Endothelial cell of umbilical vein (primary cell): ENCODE measurements at regions not wholly inside any gene's neighbourhood (a gene's known extent, or its start where the extent isn't known, plus 50 kb on each side); places are given as distances from the start of the nearest gene placed in this dataset.

Source experiments
- BruUV-seq: library from RNA; stranded (reverse); fragments of 400-500 nt; replicated peaks from 2 replicates; lab custom pipeline; 2021; lab: Mats Ljungman, UMichigan
- CTCF ChIA-PET: fragments of 300-600, 350-600 bp; sonication (Branson Sonifier 250); formaldehyde crosslinking; loops from one replicate; lab custom pipeline; 2021; ENCODE audit warnings: antibody characterized with exemption, inconsistent platforms; lab: Charles Lee
- POLR2A ChIA-PET: fragments of 300-600, 350-600 bp; sonication (Branson Sonifier 250); formaldehyde crosslinking; loops from one replicate; lab custom pipeline; 2021; ENCODE audit warnings: antibody characterized with exemption, inconsistent platforms; lab: Charles Lee
- DNase-seq: peaks from one replicate; pipeline ENCODE4 v3.0.0-alpha.2; 2011; ENCODE audit warnings: low read depth, low spot score
- FAIRE-seq: peaks from 2 replicates; lab custom pipeline; 2011; peaks lifted over from hg19 to GRCh38; lab: Jason Lieb, UNC
- H2AFZ ChIP-seq: 2 replicates; pipeline ENCODE4 v1.6.0; 2012; ENCODE audit warnings: low read depth, low read length, control low read depth, inconsistent platforms
- H3K27ac ChIP-seq: 2 replicates; pipeline ENCODE4 v1.5.1; 2011; ENCODE audit warnings: low read depth, mild to moderate bottlenecking, control low read depth, low read length, moderate library complexity; ENCODE audit not compliant: insufficient read depth
- H3K27me3 ChIP-seq, 2 experiments: 2 replicates each; pipeline versions ENCODE4 v1.6.0 to v1.6.1; 2011; ENCODE audit warnings: low read length in 2 of 2, mixed read lengths in 1 of 2; ENCODE audit not compliant: control insufficient read depth in 2 of 2, insufficient read depth in 2 of 2
- H3K36me3 ChIP-seq, 2 experiments: 2 replicates in 1 of 2; 3 replicates in 1 of 2; pipeline ENCODE4 v1.5.1; 2011; ENCODE audit warnings: low read length in 2 of 2, mild to moderate bottlenecking in 1 of 2, moderate library complexity in 1 of 2; ENCODE audit not compliant: control insufficient read depth in 2 of 2, insufficient read depth in 2 of 2; ENCODE audit errors: extremely low read depth in 1 of 2
- H3K4me1 ChIP-seq: 3 replicates; pipeline ENCODE4 v1.5.1; 2011; ENCODE audit warnings: mild to moderate bottlenecking, low read length; ENCODE audit not compliant: control insufficient read depth, insufficient read depth; ENCODE audit errors: extremely low read depth
- H3K4me2 ChIP-seq: 2 replicates; pipeline ENCODE4 v1.6.1; 2011; ENCODE audit warnings: low read length, control low read depth, mixed read lengths; ENCODE audit not compliant: insufficient read depth
- H3K4me3 ChIP-seq, 3 experiments: fragments of 200-600 bp in 1 of 3; sonication (generic), shearing (Covaris generic) in 1 of 3; replicated peaks in 1 of 3; 2 replicates each; pipeline ENCODE4 v1.5.1; 2011 to 2016; ENCODE audit warnings: control low read depth in 3 of 3, low read length in 3 of 3, mild to moderate bottlenecking in 2 of 3, inconsistent platforms in 1 of 3, low read depth in 1 of 3, moderate library complexity in 1 of 3; ENCODE audit not compliant: insufficient read depth in 1 of 3
- H3K79me2 ChIP-seq: 2 replicates; pipeline ENCODE4 v1.6.0; 2012; ENCODE audit warnings: low read length, inconsistent platforms; ENCODE audit not compliant: control insufficient read depth, insufficient read depth
- H3K9ac ChIP-seq: replicated peaks from 2 replicates; pipeline ENCODE3; 2011; ENCODE audit warnings: low read length, control low read depth; ENCODE audit not compliant: insufficient read depth; ENCODE audit errors: extremely low read depth
- H3K9me1 ChIP-seq: replicated peaks from 3 replicates; pipeline ENCODE4 v1.6.0; 2011; ENCODE audit warnings: mild to moderate bottlenecking, low read length; ENCODE audit not compliant: control insufficient read depth, insufficient read depth; ENCODE audit errors: extremely low read depth
- H3K9me3 ChIP-seq: replicated peaks from 2 replicates; pipeline ENCODE4 v1.5.1; 2012; ENCODE audit warnings: low read length, inconsistent platforms; ENCODE audit not compliant: control insufficient read depth, insufficient read depth
- H4K20me1 ChIP-seq: replicated peaks from 2 replicates; pipeline ENCODE3; 2011; ENCODE audit warnings: mild to moderate bottlenecking, low read length; ENCODE audit not compliant: control insufficient read depth, insufficient read depth; ENCODE audit errors: extremely low read depth
- CTCF ChIP-seq, 2 donors: IDR thresholded peaks; 1 replicate in 1 of 2; 2 replicates in 1 of 2; pipeline ENCODE4 v1.5.1; 2011; ENCODE audit warnings: low read length in 2 of 2, mild to moderate bottlenecking in 2 of 2, moderate library complexity in 2 of 2, control low read depth in 1 of 2, inconsistent platforms in 1 of 2, low read depth in 1 of 2; ENCODE audit not compliant: insufficient read depth in 1 of 2; ENCODE audit errors: extremely low read depth in 1 of 2
- EZH2 ChIP-seq: IDR thresholded peaks from 2 replicates; pipeline ENCODE4 v1.6.1; 2012; ENCODE audit warnings: borderline replicate concordance, low read depth, mild to moderate bottlenecking, moderate library complexity, low read length, inconsistent platforms; ENCODE audit not compliant: severe bottlenecking
- FOS ChIP-seq: IDR thresholded peaks from 2 replicates; pipeline ENCODE4 v1.6.1; 2011; ENCODE audit warnings: mild to moderate bottlenecking, low read length, moderate library complexity, borderline replicate concordance; ENCODE audit not compliant: insufficient read depth
- GATA2 ChIP-seq: IDR thresholded peaks from 2 replicates; pipeline ENCODE4 v1.7.0; 2011; ENCODE audit warnings: low read depth, mild to moderate bottlenecking, moderate library complexity, mixed read lengths, low read length; ENCODE audit not compliant: insufficient read length, insufficient read depth
- JUN ChIP-seq: IDR thresholded peaks from 2 replicates; pipeline ENCODE4 v1.6.1; 2011; ENCODE audit warnings: borderline replicate concordance, low read depth; ENCODE audit not compliant: insufficient read length, insufficient read depth
- MAX ChIP-seq: IDR thresholded peaks from 2 replicates; pipeline ENCODE4 v1.6.1; 2011; ENCODE audit not compliant: insufficient read depth, insufficient read length
- MYC ChIP-seq: IDR thresholded peaks from one replicate; pipeline ENCODE4 v1.6.1; 2011; ENCODE audit warnings: mild to moderate bottlenecking, low read depth, low read length
- POLR2A ChIP-seq: IDR thresholded peaks from 2 replicates; pipeline ENCODE4 v1.6.1; 2012; ENCODE audit warnings: low read depth, mild to moderate bottlenecking, control low read depth, low read length
- POLR2AphosphoS5 ChIP-seq: IDR thresholded peaks from 2 replicates; pipeline ENCODE4 v1.6.1; 2012; ENCODE audit warnings: low read depth, mild to moderate bottlenecking, control low read depth, low read length, moderate library complexity; ENCODE audit not compliant: insufficient read depth
- dilution Hi-C: fragments of 300-500 bp; cut with MboI; formaldehyde crosslinking; loops from one replicate; pipeline ENCODE4 v1.15.0; 2019; ENCODE audit warnings: low sequenced_read_pairs; ENCODE audit not compliant: extremely low pct_ligation_motif_present
- intact Hi-C: fragments of 100-400 bp; cut with micrococcal nuclease; formaldehyde crosslinking; loops from one replicate; pipeline ENCODE4 v1.10.0; 2022

- FAIRE-seq = no peak
- POLR2A ChIA-PET = no interaction called here
- CTCF ChIA-PET = no interaction called here
Measured at GRCh38 chr22:27541836-27542235, 259.7 kb downstream of the MN1 start.

More at GRCh38 chr22:27541836-27542235, 259.7 kb downstream of the MN1 start:
- Histone ChIP-seq H3K27ac (no peak overlapping the region), H3K4me2 (no peak overlapping the region), H3K27me3 (peaks cover 2 to 3% of the 10 kb centered on the region in 2 experiments), H3K79me2 (no peaks in the 10 kb centered on the region), H2AFZ (no peak overlapping the region), H3K36me3 (no peaks in the 10 kb centered on the region), H4K20me1 (no peaks in the 10 kb centered on the region), H3K4me1 (peaks cover 2% of the 10 kb centered on the region), H3K9me1 (no peaks in the 10 kb centered on the region), H3K9ac (no peak overlapping the region), H3K9me3 (no peaks in the 10 kb centered on the region), H3K4me3 (no peak overlapping the region)
- TF ChIP-seq FOS (no peak), JUN (no peak), MYC (no peak), EZH2 (no peak), MAX (no peak), GATA2 (no peak), POLR2AphosphoS5 (no peak), POLR2A (no peak), CTCF (IDR thresholded peaks at IDR 0.05; ENCODE audit: extremely low read depth in 1 of 2, insufficient read depth in 1 of 2, low read depth in 1 of 2, low read length in 2 of 2) (no peak)
- no TSS peak for BruUV-seq
- DNase-seq = no peak
- intact Hi-C loops (no loop called here), dilution Hi-C loops (no loop called here)
